Renal cortex interstitium (tissue), 11 donors: ENCODE measurements at regions not wholly inside any gene's neighbourhood (a gene's known extent, or its start where the extent isn't known, plus 50 kb on each side); places are given as distances from the start of the nearest gene placed in this dataset.
A peak's percentile ranks its signal among the peaks of the same experiment; 100 is the strongest.

Experiments used
- DNase-seq, 11 donors: peaks; one replicate each; pipeline ENCODE4 v3.0.0-alpha.2; 2013; ENCODE audit warnings: low read depth in 9 of 11, low spot score in 4 of 11; ENCODE audit errors: extremely low read depth in 1 of 11

DNA sequence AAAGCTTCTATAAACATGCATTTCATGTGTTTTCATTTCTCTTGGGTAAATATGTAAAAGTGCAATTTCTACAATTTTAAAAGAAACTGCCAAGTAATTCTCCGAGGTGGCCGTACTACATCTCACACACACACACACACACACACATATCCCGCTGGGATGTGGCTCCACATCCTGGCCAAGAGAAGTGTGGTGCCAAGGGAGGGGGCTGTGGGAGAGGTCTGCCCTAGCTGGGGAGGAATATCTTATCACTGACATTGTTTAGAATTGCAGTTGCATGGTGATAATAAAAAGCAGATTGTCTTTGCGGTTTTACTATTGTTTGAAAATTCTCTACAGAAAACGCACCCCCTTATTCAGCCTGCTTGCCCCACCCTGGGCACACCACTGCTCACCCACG, 558.4 kb downstream of the BNC2 start:
- no peak for DNase-seq

DNA sequence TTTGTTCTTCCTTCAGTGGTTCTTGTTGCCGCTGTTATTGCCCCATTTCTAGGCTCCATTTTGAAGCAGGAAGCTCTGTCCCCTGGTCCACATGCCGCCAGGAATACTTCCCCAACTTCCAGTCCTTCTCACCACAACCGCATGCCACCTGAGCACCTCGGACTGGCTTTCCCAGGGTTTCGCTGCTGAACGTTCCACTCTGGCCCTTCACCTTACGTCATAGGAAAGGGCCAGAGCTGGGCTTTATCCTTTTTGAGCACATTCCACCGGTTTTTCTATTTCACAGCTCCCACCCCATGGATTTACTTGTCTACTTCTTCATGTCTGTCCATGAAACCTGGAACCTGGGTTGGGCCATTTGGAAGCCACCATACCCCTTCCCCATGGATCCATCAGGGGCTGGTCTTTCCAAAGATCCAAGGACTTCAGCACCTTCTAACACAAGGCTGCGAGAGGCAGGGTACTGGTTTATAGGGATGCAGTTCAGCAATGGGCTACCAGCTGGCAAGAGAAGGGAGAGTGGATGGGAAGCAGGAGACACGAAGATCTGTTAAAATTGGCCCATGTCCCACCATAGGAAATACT, 557.4 kb downstream of the BNC2 start:
- no peak for DNase-seq

DNA sequence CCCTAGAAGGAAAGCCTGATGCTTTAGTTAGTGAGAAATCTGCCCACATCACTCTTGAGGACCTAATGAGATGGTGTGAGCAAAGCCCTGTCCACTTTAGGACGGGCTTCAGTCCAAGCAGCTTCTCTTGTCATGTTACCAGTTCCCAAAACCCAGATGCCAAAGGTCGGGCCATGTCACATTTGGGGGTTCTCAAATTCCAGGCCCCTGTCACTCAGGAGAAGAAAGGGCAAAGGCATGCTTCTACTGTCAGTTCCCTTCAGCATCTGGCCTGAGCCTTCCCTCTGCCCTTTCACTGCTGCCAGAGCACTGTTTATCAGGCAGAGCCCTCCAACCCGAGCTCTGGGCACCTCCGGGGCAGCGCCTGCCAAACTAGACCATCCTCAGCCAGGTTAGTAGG, 556.0 kb downstream of the BNC2 start:
- no peak for DNase-seq

DNA sequence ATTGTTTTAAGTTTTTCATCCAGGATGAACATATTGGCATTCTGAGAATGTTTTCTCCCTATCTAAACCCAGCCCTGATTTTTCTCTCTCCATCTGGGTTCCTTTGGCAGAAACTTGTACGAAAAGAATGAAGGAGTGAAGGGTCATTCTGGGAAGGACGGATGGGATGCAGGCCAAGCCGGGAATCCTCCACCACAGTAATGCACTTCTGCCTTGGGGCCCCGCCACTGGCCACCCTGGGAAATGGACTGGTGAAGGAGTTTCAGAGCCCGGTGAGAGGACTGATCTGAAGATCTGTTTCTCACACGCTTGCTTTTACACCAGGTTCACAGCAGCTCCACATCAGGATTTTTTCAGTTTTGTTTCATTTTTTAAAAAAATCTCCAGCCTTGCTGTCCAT, 554.8 kb downstream of the BNC2 start:
- no peak for DNase-seq

DNA sequence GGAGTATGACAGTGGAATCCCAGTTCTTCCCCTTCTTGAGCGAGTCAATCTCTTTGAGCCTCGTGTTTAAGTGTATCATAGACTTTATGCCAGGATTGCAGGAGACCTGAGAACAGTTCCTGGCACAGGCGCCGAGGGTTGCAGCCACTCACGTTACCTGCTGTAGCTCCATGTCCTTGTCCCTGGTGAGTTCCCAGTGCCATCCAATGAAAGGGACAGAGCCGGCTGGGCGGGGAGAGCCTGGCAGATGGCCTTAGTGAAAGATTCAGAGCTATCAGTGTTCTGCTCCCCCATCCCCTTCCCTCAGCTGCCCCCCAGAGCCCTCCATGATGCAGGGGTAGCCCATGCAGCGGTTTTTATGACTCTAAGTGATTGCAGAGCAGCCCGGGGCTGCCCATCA, 554.0 kb downstream of the BNC2 start:
- DNase-seq = no peak

DNA sequence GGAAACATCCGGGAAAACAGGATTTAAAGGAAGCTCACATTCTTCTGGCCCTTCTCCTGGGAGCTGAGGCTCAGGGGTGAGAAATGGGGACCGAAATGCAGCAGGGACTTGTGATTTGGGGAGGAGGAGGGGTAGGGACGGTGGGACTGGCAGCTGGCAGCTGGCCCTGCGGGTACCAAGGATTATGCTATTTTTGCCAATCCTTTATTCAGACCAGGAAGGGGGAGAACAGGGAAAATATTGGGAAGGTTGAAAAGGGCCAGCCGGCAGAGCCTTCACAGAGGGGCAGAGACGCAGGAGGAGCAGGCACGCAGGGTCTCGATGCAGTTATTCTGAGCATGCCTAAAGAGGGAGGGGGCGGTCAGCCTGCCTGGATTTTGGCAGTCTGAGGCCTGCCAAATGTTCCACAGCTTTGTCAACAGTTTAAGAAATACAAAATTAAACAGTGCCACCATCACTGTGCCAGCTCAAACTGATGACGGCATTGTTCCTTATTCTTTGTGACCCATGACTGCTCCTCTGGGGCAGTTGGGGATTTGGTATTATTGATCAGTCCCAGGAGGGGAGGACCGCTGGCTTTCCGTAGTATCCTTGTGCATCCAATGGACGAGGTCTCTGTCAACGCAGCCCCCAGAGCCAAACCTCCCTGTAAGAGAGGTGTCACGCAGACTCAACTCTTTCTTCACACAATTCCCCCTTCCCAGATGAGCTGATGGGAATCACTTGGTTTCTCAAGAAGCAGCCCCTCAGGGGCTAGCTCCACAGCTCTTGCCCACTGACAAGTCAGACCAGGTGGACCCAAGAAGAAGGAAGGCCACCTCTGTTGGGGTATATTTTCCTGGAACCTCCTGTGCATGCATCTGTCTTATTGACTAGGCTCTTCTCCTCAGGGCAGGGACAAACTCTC, 553.3 kb downstream of the BNC2 start:
- no peak for DNase-seq

DNA sequence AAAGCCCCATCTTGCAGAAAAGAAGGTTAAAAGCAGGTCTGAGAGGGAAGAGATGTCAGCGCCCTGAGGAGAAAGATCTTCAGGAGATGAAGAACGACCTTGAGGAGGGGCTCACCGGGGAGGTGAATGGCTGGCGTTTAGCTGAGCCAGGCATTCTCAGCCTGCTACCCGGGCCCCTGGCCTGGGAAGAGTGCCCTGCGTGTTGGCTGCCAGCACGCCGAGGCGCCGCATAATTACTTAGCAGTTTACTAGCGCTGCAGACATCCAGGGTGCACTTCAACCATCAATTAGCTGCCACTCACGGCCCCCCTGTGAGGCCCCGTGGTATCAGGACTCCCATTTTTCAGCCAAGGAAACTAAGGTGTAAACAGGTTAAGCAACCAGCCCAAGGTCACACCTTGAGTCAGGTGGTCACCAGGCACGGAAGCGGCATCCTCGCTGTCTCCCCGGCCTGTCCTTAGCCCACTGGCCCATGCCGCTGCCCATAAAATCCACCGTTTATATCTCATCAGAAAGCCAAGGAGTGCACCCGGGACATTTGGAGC, 551.9 kb downstream of the BNC2 start:
- DNase-seq = no peak

DNA sequence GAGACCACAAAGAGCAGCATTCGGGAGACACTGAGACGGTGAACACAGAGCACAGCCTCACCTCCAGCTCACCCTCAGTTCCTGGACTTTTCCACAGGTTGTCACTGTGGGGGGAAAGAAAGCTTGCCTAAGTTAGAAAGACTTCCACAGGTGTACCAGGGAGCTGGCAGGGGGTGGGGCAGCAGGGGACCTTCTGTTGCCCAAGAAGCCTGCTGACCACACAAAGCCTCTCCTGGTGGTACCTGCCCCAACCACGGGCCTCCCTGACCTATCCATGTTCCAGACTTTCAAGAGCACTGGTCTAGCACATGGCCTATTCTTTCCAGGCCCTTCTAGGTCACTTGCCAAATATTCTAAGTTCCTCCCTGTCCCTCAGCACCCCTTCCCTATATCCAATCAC, 550.8 kb downstream of the BNC2 start:
- DNase-seq = no peak

DNA sequence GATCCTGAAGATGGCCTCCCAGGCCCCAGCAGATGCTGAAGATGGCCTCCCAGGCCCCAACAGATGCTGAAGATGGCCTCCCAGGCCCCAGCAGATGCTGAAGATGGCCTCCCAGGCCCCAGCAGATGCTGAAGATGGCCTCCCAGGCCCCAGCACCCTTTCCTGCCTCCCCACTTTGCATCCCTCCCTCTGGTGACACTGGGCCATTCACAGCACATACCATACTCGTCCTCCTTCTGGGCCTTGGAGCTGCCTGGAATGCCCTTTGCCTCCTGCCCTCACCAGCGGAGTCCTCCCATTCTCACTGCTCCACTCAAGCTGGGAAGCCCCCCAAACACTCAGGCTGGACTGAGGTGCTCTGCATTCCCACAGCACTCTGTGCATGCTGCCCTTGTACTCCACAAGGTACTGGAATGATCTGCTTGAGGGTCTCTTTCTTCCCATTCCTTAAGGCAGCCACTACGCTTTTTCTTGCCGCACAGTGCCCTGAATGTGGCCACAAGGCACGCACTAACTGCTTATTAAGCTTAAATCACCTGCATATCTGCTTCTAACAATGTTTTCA, 550.0 kb downstream of the BNC2 start:
- no peak for DNase-seq

DNA sequence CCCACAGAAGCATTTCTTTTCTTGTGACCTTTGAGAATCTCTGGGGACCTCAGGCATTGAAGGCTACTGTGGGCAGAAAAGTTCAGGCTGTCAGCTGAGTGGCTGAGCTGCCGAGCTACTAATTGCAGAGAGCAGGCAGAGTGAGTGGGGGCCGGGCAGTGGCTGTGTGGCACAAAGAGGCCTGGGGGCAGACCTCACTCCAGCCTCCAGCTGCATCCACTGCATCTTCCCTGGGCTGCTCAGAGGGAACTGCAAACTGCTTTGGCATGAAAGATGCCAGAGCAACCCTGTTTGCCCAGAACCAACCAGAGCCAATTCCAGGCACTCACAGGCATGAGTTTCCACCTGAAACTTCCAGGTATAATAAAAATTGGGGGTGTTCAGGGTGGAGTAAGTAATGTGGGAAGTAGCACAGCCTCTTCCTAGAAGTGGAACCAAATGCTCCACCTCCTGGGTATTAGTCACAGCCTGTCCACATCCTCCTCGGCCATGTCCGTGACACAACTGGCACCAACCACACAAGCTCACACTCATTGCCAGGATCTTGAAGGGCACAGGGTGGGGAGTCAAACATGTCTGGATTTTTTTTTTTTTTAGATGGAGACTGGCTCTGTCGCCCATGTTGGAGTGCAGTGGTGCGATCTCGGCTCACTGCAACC, 548.9 kb downstream of the BNC2 start:
- DNase-seq = no peak

DNA sequence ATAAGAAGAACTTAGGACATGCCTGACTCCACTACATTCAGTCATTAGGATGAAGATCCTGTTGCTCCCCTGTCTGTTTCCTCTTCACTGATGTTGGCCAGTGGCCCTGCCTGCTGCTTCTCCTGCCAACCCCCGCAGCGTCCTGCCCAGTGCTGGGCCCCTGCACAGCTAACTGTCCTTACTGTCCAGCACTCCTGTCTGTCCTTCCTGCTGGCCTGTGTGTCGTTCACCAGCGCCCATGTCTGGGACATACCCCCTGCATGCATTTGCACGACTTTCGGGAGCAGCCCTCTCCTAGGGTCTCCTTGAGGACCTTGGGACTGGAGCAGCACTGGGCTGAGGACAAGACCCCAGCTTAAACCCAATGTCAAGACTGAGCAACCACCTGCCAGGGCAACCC, 547.6 kb downstream of the BNC2 start:
- no peak for DNase-seq

DNA sequence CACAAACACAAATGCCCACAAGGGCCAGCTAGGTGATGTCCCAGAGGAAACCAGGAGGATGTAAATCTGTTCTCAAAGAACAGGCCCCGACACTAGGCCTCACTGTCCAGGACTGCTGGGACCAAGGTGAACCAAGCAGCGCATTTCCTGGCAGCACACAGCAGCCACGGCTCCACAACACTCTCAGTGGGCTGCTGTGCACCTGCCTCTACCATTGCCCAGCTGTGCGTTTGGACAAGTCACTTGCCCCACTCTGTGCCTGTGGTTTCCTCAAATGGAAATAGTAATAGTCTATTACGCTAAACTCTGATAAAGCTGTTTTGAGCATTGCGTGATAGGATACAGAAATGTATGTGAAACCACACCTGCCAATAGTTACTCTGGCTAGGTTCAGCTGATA, 544.5 kb downstream of the BNC2 start:
- no peak for DNase-seq

DNA sequence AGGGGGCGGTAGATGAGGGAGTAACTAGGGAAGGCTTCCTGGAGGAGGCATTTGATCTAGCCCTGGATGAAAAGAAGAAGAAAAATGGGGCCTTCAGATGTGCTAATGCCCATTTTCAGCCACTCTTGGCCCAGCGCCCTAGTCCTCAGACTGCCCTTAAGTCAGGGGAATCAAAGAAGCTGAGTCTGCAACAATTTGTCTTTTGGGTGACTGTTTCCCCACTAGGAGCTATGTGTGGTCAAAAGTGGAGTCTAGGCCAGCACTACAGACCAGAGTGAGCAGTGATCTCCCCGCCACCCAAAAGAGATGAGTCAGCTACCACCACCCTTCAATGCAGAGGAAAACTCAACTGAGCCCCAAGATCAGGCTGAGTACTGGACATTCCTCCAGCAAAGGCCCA, 542.1 kb downstream of the BNC2 start:
- no peak for DNase-seq

DNA sequence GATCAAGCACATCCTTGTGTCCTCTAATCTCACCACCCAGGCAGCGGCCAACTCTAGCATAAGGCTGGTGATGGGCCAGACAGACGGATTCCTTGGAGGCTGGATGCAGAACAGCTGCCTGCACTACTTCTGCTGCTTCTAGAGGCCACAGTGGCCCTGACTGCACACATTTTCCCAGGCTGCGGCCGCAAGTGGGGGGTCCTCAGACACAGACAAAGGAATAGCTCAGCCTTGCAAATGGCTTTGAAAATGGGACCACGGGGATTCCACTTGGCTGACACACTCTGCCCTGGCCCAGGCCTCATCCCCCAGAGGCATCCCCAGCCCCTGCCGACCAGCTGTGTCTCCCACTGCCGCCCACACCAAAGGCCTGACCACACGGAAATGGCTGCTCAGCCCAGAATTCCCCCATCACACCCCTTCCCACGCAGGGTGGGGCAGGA, 540.8 kb downstream of the BNC2 start:
- peak in 3 of 11 donors; percentile 33 to 51 (median 42) for DNase-seq

DNA sequence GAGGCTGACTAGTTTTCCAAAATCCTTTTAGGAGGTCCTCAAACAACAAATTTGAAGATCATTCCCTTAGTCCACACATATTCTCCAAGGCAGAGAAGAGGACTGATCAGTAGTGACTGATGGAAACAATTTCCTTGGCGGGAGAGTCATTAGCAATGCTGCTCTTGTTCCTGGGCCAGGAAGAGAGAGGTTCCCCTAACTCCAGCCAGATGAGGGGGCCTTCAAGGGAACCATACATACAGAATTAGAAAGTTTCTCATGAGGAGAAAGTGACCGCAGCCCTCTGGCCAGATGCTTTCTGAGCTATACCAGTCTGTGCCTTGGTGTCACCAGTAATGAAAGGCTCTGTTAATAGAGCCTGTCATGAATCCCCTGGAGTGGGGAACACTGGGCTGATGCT, 539.4 kb downstream of the BNC2 start:
- no peak for DNase-seq

DNA sequence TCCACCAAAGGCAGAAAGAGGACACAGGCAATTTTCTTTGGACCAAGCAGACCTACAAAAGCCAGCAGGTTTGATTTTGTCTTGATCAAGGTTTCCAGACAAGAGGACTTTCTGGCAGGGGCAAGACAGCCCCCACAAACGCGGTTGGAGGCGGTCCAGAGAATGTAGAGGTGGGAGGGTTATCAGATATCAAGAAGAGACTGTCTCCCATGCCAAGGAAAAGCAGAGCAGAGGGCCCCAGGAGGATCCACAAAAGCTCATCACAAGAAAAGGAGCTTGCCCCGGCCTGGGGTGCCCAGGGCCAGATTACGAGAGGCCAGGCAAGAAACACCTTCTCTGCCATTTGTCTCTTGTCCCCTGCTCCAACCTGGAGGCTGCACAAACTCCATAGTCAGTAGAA, 538.9 kb downstream of the BNC2 start:
- DNase-seq = no peak

DNA sequence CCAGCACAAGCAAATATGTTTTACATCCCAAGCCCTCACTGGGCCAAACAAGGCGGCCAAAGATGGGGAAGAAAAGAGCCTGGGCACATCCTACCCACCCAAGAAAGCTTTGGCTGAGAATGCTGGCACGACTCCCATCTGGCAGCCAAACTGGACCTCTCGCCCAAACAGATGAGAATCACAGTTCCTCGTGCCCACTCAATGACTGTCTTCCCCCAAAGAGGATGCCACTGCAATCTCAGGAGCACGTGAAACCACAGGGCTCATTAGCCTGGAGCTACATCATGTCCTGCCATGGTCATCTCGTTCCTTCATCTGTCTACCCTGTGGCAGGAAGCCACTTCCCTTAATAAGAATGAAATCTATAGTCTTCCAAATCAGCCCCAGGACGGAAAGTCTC, 536.8 kb downstream of the BNC2 start:
- no peak for DNase-seq

DNA sequence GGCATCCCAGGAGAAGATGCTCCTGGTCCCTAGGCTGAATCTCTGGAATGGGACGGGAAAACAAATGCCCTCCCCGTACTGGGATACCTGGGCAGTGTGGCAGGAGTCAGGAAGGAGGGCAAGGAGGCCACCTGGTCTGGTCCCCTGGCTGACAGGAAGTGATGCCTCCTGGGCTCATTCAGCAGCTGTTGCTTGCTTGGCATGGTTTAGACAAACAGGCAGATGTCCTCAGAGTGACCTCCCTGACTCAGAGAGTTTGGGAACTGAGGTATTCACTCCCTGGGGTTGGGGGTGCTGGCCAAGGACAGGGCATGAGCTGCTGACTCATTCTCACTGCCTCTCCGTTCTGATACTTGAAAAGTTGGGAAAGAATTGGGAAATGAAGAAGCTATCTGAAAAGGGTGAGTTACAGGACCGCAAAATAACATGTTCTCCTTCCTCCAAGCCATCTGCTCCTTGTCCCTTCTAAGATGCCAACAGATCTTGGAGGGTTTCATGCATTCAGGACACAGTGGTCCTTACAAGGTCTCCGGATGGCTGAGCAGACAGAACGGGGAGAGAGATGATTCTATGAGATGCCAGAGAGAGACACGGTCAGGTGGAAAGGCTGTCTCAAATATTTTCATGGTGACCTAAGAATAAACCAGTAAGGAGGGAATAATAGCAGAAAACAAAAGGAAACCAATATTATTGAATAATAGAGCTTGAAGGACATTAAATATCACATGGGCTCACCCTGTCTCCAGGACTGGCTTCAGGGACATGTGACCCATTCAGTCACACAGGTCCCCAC, 534.5 kb downstream of the BNC2 start:
- DNase-seq = no peak

DNA sequence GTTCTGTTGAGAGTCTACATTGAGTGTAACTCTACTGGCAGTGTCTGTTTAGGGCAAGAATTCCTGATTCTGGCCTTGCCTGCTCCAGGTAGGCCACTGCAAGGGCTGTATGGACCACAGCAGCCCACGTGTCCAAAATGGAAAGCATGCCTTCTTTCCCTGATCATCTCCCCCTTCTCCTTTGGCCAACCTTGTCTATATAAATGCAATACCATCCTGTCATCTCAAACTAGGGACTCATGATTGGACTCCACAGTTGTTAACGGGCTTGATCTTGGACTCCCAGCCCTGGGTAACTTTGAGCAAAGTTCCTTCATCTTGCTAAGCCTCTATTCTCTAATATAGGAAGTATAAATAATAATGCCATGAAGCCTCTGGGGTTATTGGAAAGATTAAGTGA, 533.6 kb downstream of the BNC2 start:
- DNase-seq = no peak
